Lower lobe of right lung (tissue), 2 donors: ENCODE measurements at regions not wholly inside any gene's neighbourhood (a gene's known extent, or its start where the extent isn't known, plus 50 kb on each side); places are given as distances from the start of the nearest gene placed in this dataset.

Source experiments
- ATAC-seq, 2 donors: fragments of 200-7000 bp; cut with Tn5 transposase; one replicate each; pipeline ENCODE4 v1.9.1; 2020 to 2022; ENCODE audit warnings: mild to moderate bottlenecking in 2 of 2, moderate library complexity in 2 of 2
- DNase-seq: peaks from one replicate; pipeline ENCODE4 v3.0.0-alpha.2; 2020
- H3K27ac ChIP-seq: fragments of 200-600 bp; one replicate; pipeline ENCODE4 v1.8.0; 2022
- H3K27me3 ChIP-seq: fragments of 200-600 bp; one replicate; pipeline ENCODE4 v1.8.0; 2022; ENCODE audit warnings: low read depth
- H3K36me3 ChIP-seq: fragments of 200-600 bp; one replicate; pipeline ENCODE4 v1.8.0; 2022; ENCODE audit warnings: mild to moderate bottlenecking
- H3K4me1 ChIP-seq: fragments of 200-600 bp; one replicate; pipeline ENCODE4 v1.8.0; 2022
- H3K4me3 ChIP-seq: fragments of 200-600 bp; one replicate; pipeline ENCODE4 v1.8.0; 2022; ENCODE audit warnings: mild to moderate bottlenecking
- H3K9me3 ChIP-seq: fragments of 200-600 bp; one replicate; pipeline ENCODE4 v1.8.0; 2022
- CTCF ChIP-seq: fragments of 200-600 bp; IDR thresholded peaks from one replicate; pipeline ENCODE4 v1.8.0; 2022; ENCODE audit warnings: antibody characterized with exemption, mild to moderate bottlenecking
- intact Hi-C: fragments of 100-400 bp; cut with DNase I; formaldehyde crosslinking; loops from one replicate; pipeline ENCODE4 v1.11.0; 2022
- donor health status: DM: no; HTN: yes; CAD: no; lungs with severe emphysema.

GRCh38 chr12:62014330-62014729 lies 245.9 kb upstream of the USP15 start:
- no peak for DNase-seq
- no peaks in the 10 kb centered on the region for H3K36me3 ChIP-seq
- no peak overlapping the region for H3K27ac ChIP-seq
- H3K27me3 ChIP-seq: no peaks in the 10 kb centered on the region
- no peak overlapping the region for H3K4me3 ChIP-seq
- intact Hi-C loops: no loop called here
- no peak for ATAC-seq
- no peaks in the 10 kb centered on the region for H3K4me1 ChIP-seq
- TF ChIP-seq CTCF: no peak
- no peaks in the 10 kb centered on the region for H3K9me3 ChIP-seq

GRCh38 chr12:62016021-62016420 lies 244.2 kb upstream of the USP15 start:
- Histone ChIP-seq H3K4me1 (no peaks in the 10 kb centered on the region), H3K27ac (no peak overlapping the region), H3K4me3 (no peak overlapping the region), H3K9me3 (no peaks in the 10 kb centered on the region), H3K36me3 (no peaks in the 10 kb centered on the region), H3K27me3 (no peaks in the 10 kb centered on the region)
- no peak for TF ChIP-seq CTCF
- intact Hi-C loops: no loop called here
- ATAC-seq: no peak
- DNase-seq: no peak

GRCh38 chr12:62021808-62022207 lies 238.4 kb upstream of the USP15 start:
- no peaks in the 10 kb centered on the region for H3K9me3 ChIP-seq
- H3K36me3 ChIP-seq: no peaks in the 10 kb centered on the region
- H3K4me1 ChIP-seq: no peaks in the 10 kb centered on the region
- no peak overlapping the region for H3K27ac ChIP-seq
- no peak for TF ChIP-seq CTCF
- no peak overlapping the region for H3K4me3 ChIP-seq
- ATAC-seq (no peak), DNase-seq (no peak)
- intact Hi-C loops: no loop called here
- no peaks in the 10 kb centered on the region for H3K27me3 ChIP-seq

GRCh38 chr12:62028536-62028935 lies 231.7 kb upstream of the USP15 start:
- Histone ChIP-seq H3K4me3 (no peak overlapping the region), H3K27me3 (no peaks in the 10 kb centered on the region), H3K27ac (no peak overlapping the region), H3K9me3 (no peaks in the 10 kb centered on the region), H3K36me3 (no peaks in the 10 kb centered on the region), H3K4me1 (no peaks in the 10 kb centered on the region)
- no peak for ATAC-seq
- intact Hi-C loops: no loop called here
- TF ChIP-seq CTCF: no peak
- DNase-seq: no peak

GRCh38 chr12:62032870-62033269 lies 227.3 kb upstream of the USP15 start:
- no peak for TF ChIP-seq CTCF
- Histone ChIP-seq H3K4me3 (no peak overlapping the region), H3K27ac (no peak overlapping the region), H3K27me3 (no peaks in the 10 kb centered on the region), H3K36me3 (no peaks in the 10 kb centered on the region), H3K9me3 (no peaks in the 10 kb centered on the region), H3K4me1 (no peaks in the 10 kb centered on the region)
- intact Hi-C loops: no loop called here
- ATAC-seq (no peak), DNase-seq (no peak)
